ENCODE measurements at regions not wholly inside any gene's neighbourhood (a gene's known extent, or its start where the extent isn't known, plus 50 kb on each side); places are given as distances from the start of the nearest gene placed in this dataset.

DNA sequence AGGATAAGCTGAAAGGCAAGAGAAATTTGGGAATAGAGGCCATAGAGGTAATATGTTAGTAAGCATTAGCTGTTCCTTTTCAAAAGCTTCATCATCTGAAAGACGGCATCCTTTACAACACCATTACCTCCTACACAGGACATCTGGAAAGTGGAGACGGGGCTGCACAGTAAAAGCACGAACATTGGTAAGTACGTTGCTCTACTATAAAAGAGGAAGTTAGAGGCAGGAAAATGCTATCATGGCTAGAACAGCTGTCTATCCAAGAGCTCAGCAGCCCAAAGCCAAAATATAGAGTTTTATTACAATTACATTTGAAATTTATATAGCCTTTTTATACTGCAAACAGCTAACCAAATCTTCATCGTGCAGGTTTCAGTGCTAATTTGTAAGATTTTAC lies 172.3 kb upstream of the GRIP1 start:
- DNase-seq (ENCODE audit: low read depth in 2 of 2), result no peak

DNA sequence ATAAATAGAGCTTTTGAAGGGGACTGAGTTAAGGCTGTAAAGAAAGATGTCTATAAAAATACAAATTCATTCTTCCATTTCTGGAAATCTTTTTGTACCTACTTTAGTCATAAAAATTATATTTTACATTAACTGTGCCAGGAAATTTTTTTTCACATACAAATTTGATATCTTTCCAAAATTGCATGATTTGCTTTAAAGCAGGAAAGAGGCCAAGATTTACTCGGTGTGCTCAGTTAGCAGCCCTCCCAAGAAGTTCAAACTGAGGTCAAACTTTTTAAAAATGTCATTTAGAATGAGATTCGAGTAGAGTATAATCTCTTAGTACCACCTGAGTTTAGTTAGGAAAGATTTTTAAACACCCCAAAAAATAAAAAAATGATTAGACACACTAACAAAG lies 173.2 kb upstream of the GRIP1 start:
- DNase-seq (ENCODE audit: low read depth in 2 of 2), result no peak

DNA sequence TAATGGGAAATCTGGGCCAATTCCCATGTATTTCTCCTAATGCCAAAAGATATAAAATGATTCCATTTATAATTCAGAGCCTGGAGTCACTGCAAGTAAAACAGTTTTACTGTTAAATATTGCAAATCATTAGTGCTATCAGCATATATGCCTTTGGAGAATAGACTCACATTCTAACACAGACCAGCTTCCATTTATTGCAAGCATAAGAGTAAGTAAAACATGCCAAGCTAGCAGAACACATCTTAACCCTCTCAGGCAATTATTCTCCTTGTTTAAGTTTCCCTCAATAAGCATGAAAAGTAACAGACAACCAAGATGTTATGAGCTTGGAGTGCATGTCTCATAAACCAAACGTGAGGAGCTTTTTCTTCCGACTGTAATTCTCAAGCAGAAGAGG lies 173.9 kb upstream of the GRIP1 start:
- no peak for DNase-seq (ENCODE audit: low read depth in 2 of 2)

DNA sequence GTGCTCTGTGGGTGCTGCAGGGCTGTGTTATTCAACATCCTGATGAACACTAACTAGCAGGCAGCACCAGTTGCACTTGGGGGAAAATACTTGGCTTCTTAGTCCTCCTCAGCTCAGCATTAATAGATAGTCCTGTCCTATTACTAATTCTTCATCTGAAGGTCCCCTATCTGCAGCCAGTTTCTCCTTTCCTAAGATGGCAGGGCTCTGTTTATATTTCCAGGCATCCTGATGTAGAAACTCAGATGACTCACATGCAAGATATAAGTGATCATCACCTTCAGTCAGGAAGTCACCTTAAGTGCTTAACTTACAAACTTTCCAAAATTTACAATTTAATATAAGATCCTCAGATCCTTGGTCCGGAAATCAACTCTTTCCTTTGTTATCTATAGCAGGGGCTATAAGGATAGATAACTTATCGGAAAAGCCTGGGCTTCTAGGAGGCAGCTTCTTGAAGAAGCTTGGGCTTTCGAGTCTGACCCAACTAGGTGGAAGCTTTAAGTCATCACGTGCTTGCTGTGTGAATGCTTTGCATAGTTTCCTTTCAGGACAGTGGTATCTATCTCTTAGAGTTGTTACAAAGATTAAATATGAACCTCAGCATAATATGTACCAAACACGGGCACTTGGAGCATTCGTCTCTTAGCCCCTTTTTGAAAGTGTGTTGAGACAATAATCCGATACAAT lies 181.0 kb upstream of the GRIP1 start:
- no peak for DNase-seq (ENCODE audit: low read depth in 2 of 2)

DNA sequence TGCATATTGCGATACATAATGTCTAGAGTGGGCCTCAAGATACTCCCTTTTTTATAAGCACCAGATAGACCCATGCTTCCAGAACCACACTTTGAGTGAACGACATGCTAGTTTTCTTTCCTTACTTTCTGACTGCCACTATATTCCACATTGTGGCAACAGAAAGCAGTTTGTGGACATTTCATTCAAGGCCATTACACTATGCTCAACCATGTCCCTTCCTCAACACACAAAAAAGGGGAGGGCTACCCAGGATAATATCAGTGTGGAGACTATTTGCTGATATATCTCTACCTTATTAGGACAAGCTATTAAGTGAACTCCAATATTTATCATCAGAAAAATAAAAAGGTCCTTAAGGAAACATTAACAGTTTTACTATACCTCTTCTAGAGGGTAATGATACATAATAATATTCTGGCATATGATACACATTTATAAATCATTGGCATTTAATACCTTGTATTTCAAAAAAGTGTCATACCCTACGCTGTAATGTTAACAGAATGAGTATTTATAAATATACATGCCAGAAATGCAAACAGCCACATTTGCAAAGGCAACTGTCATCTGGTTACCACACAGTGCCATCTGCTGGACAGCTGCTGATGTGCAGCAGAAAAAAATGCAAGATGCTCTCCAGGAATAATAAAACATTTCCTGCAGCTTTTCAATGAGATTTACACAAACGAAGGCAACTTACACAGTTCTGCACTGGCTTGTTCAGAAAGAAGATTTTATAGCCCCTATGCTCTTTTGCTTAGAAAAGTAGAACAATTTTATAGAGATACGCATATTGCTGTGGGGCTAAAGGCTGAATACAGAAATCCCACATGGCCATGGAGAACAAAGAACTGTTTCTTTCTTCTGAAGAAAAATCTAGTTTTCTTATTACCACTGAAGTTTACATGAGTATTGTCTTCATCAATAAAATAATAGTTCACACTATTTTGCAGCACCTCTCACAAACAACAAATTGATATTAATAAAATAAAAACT lies 182.2 kb upstream of the GRIP1 start:
- peak; percentile 55 to 61 for DNase-seq (ENCODE audit: low read depth in 2 of 2)

DNA sequence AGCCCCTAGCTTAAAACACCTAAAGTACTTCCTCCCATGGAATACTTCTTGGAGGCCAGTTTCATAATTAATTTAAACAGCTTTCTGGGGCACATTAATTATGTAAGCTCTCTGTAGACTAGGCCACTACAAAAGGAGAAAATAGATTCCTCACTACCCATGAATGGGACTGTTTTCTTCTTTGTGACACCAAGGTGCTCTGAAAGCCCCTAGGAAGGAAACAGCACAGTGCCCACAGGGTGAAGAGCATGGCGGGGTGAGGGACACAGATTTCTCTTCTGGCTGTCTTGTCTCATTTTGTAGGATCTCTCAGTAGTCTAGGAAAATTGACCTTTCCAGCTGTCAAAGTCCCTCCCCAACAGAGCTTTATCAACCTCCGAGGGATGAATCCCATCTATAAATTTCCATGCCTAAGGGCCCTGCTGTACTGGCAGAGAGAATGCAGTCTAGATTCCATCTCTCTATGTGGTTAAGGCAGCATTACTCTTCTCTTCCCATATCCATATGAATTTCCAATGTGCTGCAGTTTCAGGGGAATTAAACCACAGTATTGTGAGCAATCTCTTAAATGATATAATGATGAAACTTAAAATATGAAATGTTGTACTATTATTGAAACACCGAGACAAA lies 183.6 kb upstream of the GRIP1 start:
- DNase-seq (ENCODE audit: low read depth in 2 of 2), result no peak

DNA sequence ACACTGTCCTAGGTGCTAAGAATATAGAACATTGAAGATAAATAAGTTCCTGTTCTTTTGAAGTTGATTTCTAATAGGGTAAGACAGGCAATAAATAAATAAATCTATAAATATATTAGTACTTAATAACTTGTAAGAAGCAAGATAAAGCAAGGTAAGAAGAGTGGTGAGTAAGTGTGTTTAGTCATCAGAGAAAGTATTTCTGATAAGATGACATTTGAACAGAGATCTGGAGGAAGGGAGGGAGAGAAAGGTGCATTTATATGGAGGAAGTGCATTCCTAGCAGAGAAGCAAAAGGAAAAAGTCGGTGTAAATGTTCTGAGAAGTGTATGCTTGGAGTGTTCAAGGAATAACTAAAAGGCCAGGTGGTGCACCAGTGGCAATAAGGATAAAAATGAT lies 184.4 kb upstream of the GRIP1 start:
- DNase-seq (ENCODE audit: low read depth in 2 of 2), result no peak

DNA sequence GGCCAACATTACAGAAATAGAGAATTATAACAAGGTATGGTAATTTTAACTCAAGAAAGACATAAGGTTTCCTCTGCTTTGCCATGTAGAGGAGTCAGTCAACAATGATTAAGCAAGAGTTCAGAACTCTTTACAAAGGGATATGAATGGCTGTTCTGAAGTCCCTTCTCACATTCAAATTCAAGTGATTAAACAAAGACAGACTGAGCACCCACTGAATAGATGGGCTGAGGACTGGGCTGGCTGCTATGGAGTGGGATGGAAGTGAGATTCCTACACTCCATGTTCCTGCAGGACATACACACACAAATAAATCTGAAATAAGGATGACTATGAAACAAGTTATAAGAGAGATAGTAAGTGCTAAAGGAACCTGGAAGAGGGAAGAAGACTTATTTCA lies 199.0 kb upstream of the GRIP1 start:
- DNase-seq (ENCODE audit: low read depth in 2 of 2), result no peak

DNA sequence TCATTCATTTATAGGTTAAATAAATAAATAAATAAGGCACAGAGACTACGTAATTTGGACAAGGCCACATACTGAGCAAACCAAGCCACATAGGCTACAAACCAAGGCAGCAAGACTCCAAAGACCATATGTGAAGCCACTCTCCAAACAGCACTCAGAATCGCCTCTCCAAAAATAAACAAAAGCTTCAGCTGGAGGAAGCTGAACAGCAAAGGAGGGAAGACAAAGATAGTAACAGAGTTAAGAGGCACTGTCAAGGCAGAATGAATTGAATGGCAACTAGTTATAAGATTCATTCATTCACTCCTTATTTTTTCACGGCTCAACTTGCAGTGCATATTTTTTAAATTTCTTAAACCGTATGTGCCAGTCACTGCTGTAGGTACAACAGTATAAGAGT lies 200.5 kb upstream of the GRIP1 start:
- DNase-seq (ENCODE audit: low read depth in 2 of 2), result no peak

DNA sequence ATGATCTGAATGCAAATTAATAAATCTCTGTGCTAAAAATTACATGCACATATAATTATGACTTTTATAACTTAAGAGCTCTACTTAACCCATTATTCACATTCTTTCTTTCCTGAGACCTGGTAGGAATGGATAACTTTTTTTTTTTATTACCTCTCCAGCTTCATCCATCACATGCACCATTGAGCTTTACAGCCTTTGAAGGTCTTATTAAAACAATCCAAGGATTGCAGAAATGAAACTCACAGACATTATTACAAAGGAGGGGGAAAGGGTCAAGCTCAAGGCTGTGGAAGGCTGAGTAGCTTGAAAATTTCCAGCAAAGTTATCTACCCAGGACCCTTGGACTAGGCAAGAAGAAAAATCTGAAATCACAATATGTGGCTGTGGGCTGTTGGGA lies 202.5 kb upstream of the GRIP1 start:
- no peak for DNase-seq (ENCODE audit: low read depth in 2 of 2)

DNA sequence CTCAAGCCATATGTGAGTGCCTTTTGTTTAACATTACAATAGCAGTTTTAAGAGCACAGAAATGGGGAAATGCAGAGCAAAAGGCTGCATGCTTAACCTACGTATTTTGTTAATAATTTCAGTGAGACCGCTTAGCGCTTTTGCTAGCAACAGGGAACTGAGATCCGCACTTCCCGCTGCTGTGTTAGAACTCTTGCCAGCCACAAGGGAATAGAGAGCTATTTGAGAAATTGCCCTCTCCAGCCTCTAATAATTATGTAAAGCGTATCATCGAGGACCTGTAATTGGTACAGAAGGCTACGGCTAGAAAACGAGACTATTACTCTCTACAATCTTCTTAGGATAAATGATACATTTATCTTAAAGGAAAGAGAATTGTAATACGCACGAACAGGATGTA lies 205.2 kb upstream of the GRIP1 start:
- no peak for DNase-seq (ENCODE audit: low read depth in 2 of 2)

DNA sequence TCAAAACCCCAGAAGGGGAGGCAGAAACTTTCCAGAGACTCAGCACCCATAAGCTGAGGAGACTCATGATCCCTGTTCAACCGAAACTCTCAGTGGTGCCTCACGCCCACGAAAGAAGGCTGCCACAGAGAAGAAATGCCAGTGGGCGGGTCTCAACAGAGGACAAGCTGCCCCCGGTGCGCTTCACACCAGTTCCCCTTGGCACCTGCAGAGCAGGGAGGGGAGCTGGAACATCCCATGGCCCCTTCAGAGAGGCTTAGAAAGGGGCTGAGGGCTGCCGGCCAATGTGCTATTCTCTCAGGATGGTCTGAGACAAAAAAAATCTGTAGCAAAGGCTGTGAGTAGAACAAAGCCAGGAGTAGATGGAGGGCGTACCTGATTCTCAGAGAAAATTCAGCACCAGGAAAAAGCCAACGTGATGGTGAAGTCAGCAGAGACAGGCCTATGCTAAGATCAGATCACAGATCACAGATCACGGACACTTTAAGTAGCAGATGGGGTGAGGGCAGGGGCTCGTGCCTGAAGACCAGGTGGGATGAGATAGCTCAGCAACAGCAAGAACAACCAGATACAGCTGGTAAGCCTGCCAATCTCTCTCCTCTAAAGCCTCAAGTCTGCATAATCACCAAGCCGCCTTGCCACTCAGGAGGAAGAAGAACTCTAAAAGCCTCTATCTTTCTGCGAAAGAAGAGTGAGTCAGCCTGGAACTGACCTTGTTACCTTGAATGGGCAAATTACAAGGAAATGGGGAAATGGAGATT lies 206.4 kb upstream of the GRIP1 start:
- DNase-seq (ENCODE audit: low read depth in 2 of 2), result no peak

DNA sequence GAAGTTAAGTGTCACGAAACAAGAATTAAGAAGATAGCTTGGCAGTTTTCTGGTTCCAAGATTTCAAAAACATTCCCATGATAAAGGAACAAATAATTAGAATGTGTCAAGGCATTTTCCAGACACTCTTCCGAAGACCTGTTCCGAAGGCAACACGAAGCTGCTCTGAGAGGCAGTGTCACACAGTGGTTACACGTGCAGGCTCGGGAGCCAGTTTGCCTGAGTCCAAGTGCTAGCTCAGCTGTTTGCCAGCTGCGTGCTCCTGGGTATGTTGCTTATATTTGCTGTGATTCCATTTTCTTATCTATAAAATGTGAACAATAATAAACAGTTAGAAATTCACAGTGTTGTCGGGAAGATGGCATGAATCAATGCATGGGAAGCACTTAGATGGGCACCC lies 217.9 kb upstream of the GRIP1 start:
- DNase-seq (ENCODE audit: low read depth in 2 of 2), result no peak

DNA sequence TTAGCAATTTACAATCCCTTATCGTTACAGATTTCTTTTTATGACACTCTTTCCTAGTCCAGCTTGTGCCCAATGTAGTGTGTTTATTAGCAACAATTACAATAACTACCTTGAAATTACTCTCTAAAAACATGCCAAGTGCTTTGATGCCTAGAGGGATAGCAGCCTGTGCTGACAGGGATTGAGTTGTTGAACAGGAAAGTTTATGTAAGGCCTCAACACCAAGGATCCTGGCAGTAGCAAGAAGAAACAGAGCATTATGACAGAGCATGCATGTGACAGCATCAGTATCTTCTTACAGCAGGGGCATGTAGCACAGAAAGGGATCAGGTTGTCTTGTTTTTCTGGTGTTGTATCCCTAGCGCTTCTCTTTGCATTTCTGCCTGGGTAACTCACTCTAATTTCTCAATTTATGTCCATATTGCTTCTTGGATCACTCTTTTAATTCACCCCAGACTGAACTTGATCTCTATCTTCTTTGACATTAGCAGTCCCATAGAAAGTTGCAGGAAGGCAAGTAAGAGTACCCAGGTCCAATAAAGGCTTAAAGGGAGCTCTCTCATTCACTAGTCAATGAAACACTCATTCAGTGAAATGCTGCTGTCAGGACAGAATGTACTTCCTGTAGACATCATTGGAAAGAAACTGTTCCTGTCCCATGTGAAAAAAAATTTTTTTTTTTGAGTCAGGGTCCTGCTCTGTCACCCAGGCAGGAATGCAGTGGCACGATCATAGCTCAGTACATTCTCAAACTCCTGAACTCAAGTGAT lies 220.0 kb upstream of the GRIP1 start:
- no peak for DNase-seq (ENCODE audit: low read depth in 2 of 2)

DNA sequence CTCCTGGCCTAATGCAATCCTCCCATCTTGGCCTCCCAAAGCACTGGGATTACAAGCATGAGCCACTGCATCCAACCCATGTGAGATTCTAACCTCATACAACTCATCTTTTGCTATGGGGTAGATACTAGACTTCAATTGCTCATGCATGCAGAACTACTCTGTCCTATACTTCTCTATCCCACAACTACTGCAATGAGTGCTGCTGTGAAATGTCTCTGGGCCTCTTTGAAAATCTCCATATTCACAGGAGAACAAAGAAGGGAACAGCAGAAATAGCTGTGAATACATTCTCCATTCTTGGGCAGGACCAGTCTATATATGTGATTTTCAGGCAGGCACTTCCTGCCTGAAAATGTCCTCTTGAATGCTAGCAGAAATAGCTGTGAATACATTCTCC lies 220.7 kb upstream of the GRIP1 start:
- no peak for DNase-seq (ENCODE audit: low read depth in 2 of 2)

DNA sequence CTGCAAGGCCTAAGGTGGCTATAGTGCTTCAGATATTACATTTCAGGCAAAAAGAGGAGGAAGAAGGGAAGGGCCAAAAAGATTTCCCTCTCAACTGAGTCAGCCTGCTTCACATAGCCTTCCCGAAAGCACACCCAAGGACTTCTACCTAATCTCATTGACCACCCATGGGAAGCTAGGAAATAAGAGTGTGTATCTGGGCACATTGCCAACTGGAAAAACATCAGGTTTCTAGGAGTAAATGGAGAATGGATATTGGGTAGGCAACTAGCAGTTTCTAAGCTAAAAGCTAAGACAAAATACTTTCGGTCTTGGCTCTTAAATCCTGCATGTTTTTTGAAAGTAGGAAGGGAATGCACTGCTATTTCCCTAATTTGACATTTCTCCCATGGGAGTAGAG lies 221.7 kb upstream of the GRIP1 start:
- DNase-seq (ENCODE audit: low read depth in 2 of 2), result peak in 1 of 2 donors; percentile 2

DNA sequence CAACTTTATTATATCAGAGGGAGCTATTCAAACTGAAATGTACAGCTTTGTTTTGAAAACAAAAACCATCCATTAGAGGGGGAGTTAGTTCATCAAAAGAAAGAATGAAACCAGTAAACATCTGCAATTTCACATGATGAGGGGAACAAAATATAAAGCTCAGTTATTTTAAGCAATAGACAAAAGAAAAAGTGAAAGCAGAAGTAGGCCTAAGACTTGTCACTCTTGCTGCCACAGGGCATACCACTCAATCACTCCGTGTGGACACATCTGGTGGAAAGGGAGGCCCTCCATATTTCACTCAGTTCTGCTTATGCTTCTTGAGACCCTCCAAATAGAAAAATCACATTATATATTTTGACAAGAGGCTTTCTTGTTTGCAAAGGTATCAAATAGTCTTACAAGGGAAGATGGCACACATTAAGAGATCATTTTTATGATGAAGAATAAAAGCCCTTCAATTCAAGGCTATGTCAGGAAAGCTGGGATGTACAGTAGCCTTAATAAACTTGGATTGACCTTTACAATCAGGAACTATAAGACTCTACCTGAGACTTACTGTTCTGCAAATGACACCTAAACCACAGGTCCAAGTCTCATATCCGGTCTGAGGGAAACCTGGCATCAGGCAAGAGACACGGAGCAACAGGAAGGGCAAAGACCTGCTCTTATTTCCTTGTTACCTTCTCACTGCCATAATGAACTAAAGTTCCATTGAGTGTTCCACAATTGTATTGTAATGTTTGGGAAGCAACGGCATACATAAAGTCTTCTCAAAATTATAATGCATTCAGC lies 222.5 kb upstream of the GRIP1 start:
- no peak for DNase-seq (ENCODE audit: low read depth in 2 of 2)

DNA sequence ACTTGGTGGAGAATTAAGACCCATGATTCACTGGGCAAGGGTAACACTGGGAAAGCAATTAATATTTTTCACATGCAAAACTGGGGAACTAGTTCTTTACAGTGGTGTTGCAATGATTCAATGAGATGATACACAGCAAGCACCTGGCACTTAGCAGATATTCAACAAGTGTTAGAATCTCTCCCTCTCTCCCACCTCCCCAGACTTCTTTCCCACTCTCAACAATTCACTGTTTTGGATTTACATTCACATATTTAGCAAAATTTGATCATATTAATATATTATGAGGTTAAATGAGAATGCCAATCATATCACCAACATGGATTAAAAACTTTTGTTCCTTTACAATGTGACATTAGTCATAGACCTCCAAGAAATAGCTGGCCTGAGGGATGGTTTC lies 223.1 kb upstream of the GRIP1 start:
- no peak for DNase-seq (ENCODE audit: low read depth in 2 of 2)

DNA sequence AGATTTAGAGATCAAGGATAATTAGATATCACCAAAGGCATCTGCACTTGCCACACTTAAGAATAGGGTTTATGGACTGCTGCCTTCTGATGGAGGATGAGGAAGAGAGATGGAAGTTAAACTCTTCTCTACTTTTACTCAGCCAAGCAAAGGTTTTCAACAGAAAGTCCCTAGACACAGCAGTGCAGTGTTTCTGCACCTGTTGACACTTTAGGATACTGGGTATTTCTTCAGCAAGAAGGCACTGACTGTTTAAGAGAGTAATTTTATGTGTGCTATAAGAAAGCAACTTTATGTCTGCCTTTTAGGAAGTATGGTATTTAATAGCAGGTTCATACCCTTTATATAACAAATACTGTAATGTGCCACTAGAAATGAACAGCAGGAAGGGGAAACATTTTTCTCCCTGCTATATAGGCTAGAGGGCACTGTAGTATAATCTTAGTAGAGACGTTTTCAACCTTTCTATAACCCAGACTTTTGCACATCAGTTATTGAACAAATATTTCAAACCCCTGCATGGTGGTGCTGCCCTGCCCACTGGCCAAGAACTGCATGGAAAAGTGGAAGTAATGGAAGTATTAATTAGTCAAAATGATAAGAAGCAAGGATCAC lies 225.0 kb upstream of the GRIP1 start:
- DNase-seq (ENCODE audit: low read depth in 2 of 2), result no peak

DNA sequence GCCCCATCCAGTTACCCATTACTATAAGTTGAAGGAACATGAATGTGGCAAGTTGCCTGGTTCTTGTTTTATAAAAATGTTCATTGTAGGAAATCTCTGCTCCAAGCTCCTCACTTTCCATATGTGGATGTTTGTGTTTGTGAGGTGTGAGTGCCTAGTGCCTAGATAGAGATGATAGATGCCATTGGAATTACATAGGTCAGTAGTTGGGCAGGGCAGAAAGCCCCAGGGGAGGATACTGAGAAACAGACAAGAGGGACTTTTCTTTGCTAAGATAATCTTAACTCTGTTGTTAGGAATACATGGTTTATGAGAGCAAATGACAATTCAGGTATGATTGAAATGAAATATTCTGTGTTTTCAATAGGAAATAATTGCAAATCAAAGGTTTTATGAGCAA lies 226.3 kb upstream of the GRIP1 start:
- DNase-seq (ENCODE audit: low read depth in 2 of 2), result no peak
